ENCODE measurements at regions not wholly inside any gene's neighbourhood (a gene's known extent, or its start where the extent isn't known, plus 50 kb on each side); places are given as distances from the start of the nearest gene placed in this dataset.

- TF ChIP-seq TAF1 (IDR thresholded peaks at IDR 0.05; ENCODE audit: low read depth) = no peak
- no peak for TF ChIP-seq ZBTB7A (IDR thresholded peaks at IDR 0.05; ENCODE audit: low read depth)
- no peak for TF ChIP-seq TEAD4 (IDR thresholded peaks at IDR 0.05)
- TF ChIP-seq CEBPB (IDR thresholded peaks at IDR 0.05) = no peak
- no peak for TF ChIP-seq YY1 (IDR thresholded peaks at IDR 0.05; ENCODE audit: low read depth)
- TF ChIP-seq USF1 (IDR thresholded peaks at IDR 0.05) = no peak
- TF ChIP-seq TCF12 (IDR thresholded peaks at IDR 0.05; ENCODE audit: low read depth) = no peak
- TF ChIP-seq NFIC (IDR thresholded peaks at IDR 0.05) = no peak
- TF ChIP-seq FOXM1 (IDR thresholded peaks at IDR 0.05; ENCODE audit: borderline replicate concordance, low read depth) = no peak
- TF ChIP-seq CREB1 (IDR thresholded peaks at IDR 0.05; ENCODE audit: low read depth) = no peak
- TF ChIP-seq EP300 (IDR thresholded peaks at IDR 0.05; ENCODE audit: borderline replicate concordance) = no peak
- TF ChIP-seq, protein P1, sequence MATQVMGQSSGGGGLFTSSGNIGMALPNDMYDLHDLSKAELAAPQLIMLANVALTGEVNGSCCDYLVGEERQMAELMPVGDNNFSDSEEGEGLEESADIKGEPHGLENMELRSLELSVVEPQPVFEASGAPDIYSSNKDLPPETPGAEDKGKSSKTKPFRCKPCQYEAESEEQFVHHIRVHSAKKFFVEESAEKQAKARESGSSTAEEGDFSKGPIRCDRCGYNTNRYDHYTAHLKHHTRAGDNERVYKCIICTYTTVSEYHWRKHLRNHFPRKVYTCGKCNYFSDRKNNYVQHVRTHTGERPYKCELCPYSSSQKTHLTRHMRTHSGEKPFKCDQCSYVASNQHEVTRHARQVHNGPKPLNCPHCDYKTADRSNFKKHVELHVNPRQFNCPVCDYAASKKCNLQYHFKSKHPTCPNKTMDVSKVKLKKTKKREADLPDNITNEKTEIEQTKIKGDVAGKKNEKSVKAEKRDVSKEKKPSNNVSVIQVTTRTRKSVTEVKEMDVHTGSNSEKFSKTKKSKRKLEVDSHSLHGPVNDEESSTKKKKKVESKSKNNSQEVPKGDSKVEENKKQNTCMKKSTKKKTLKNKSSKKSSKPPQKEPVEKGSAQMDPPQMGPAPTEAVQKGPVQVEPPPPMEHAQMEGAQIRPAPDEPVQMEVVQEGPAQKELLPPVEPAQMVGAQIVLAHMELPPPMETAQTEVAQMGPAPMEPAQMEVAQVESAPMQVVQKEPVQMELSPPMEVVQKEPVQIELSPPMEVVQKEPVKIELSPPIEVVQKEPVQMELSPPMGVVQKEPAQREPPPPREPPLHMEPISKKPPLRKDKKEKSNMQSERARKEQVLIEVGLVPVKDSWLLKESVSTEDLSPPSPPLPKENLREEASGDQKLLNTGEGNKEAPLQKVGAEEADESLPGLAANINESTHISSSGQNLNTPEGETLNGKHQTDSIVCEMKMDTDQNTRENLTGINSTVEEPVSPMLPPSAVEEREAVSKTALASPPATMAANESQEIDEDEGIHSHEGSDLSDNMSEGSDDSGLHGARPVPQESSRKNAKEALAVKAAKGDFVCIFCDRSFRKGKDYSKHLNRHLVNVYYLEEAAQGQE (IDR thresholded peaks at IDR 0.05; ENCODE audit: low read depth) = no peak
- TF ChIP-seq MAX (IDR thresholded peaks at IDR 0.05) = no peak
- no peak for TF ChIP-seq RAD21 (IDR thresholded peaks at IDR 0.05; ENCODE audit: low read depth)
- no peak for TF ChIP-seq EGR1 (IDR thresholded peaks at IDR 0.05)
These were observed 63.5 kb downstream of the SPATA31D1 start for GRCh38 chr9:82052081-82052480.

DNA sequence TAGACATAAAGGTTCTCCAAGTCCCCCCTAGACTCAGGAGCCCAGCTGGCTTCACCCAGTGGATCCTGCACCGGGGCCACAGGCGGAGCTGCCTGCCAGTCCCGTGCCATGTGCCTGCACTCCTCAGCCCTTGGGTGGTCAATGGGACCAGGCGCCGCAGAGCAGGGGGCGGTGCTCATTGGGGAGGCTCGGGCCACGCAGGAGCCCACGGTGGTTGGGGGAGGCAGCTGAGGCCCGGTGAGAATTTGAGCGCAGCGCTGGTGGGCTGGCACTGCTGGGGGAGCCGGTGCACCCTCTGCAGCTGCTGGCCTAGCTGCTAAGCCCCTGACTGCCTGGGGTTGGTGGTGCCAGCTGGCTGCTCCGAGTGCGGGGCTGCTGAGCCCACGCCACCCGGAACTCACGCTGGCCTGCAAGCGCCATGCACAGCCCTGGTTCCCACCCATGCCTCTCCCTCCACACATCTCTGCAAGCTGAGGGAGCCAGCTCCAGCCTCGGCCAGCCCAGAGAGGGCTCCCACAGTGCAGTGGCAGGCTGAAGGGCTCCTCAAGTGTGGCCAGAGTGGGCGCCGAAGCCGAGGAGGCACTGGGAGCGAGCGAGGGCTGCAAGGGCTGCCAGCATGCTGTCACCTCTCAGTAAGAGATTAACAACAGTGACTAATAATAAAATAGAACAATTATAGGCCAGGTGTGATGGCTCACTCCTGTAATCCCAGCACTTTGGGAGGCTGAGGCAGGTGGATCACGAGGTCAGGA is 65.9 kb downstream of the SPATA31D1 start:
- TF ChIP-seq RAD21 (IDR thresholded peaks at IDR 0.05; ENCODE audit: low read depth) = no peak

DNA sequence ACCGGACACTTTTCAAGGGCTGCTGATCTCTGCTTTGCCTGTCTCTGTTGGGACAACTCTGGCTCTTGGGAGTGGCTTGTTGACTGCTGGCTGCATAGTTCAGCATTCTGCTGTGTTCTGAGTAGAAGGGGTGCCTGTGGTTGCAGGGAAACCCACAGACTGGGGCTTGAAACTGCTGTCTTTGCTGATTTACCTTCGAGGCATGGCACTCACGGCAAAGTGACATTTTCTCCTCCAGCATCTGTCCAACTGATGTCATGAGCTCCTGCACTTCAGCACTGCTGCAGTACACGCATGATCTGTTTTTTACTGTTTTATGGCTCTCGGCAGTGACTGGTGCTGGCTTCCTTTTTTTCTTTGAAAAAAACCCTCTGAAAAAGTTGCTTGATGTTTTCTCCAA is 69.2 kb downstream of the SPATA31D1 start:
- TF ChIP-seq ZBTB7A (IDR thresholded peaks at IDR 0.05; ENCODE audit: low read depth) (no peak), MAX (IDR thresholded peaks at IDR 0.05) (no peak), EGR1 (IDR thresholded peaks at IDR 0.05) (no peak), CEBPB (IDR thresholded peaks at IDR 0.05) (no peak), NFIC (IDR thresholded peaks at IDR 0.05) (no peak), TEAD4 (IDR thresholded peaks at IDR 0.05) (no peak)
- TF ChIP-seq, protein P1 (IDR thresholded peaks at IDR 0.05; ENCODE audit: low read depth) = no peak

GRCh38 chr9:82062245-82062644 is 73.7 kb downstream of the SPATA31D1 start:
- TF ChIP-seq, protein P1 (IDR thresholded peaks at IDR 0.05; ENCODE audit: low read depth) = no peak
- TF ChIP-seq FOXM1 (IDR thresholded peaks at IDR 0.05; ENCODE audit: borderline replicate concordance, low read depth) (no peak), CEBPB (IDR thresholded peaks at IDR 0.05) (no peak), TCF12 (IDR thresholded peaks at IDR 0.05; ENCODE audit: low read depth) (no peak), MAX (IDR thresholded peaks at IDR 0.05) (no peak), NFIC (IDR thresholded peaks at IDR 0.05) (no peak), CREB1 (IDR thresholded peaks at IDR 0.05; ENCODE audit: low read depth) (no peak), TAF1 (IDR thresholded peaks at IDR 0.05; ENCODE audit: low read depth) (no peak), EP300 (IDR thresholded peaks at IDR 0.05; ENCODE audit: borderline replicate concordance) (no peak), TEAD4 (IDR thresholded peaks at IDR 0.05) (no peak), RAD21 (IDR thresholded peaks at IDR 0.05; ENCODE audit: low read depth) (no peak)

Data from Ishikawa (cell line).